Mesendoderm (in vitro differentiated cells): ENCODE measurements at regions not wholly inside any gene's neighbourhood (a gene's known extent, or its start where the extent isn't known, plus 50 kb on each side); places are given as distances from the start of the nearest gene placed in this dataset.

Experiments used
- DNase-seq: peaks from one replicate; pipeline ENCODE4 v3.0.0; 2013
- H2AK5ac ChIP-seq: 2 replicates; pipeline ENCODE4 v1.6.1; 2013; ENCODE audit warnings: low read length, inconsistent platforms
- H2BK120ac ChIP-seq: 2 replicates; pipeline ENCODE4 v1.6.1; 2013; ENCODE audit warnings: low read depth, mild to moderate bottlenecking, low read length, moderate library complexity, mixed read lengths
- H2BK15ac ChIP-seq: replicated peaks from 2 replicates; pipeline ENCODE4 v1.6.1; 2013; ENCODE audit warnings: low read depth, mild to moderate bottlenecking, moderate library complexity
- H2BK5ac ChIP-seq: 2 replicates; pipeline ENCODE4 v1.6.1; 2013; ENCODE audit warnings: low read length, inconsistent platforms
- H3K18ac ChIP-seq: 2 replicates; pipeline ENCODE4 v1.6.1; 2013; ENCODE audit warnings: mild to moderate bottlenecking, low read length, mixed read lengths
- H3K23ac ChIP-seq: one replicate; pipeline ENCODE4 v1.6.1; 2013; ENCODE audit warnings: low read length
- H3K27ac ChIP-seq: 2 replicates; pipeline ENCODE4 v1.5.1; 2013; ENCODE audit warnings: low read depth, mild to moderate bottlenecking, inconsistent platforms, low read length, moderate library complexity
- H3K27me3 ChIP-seq: 2 replicates; pipeline ENCODE4 v1.6.1; 2013; ENCODE audit warnings: low read length, control low read depth, mild to moderate bottlenecking, inconsistent platforms; ENCODE audit not compliant: insufficient read depth, poor library complexity
- H3K36me3 ChIP-seq: 2 replicates; pipeline ENCODE4 v1.6.1; 2013; ENCODE audit warnings: low read length, inconsistent platforms; ENCODE audit not compliant: control insufficient read depth, insufficient read depth
- H3K4ac ChIP-seq: one replicate; pipeline ENCODE4 v1.6.1; 2013; ENCODE audit warnings: low read depth, mild to moderate bottlenecking, low read length, moderate library complexity
- H3K4me1 ChIP-seq: 2 replicates; pipeline ENCODE4 v1.6.1; 2013; ENCODE audit warnings: low read depth, low read length, inconsistent platforms; ENCODE audit not compliant: control insufficient read depth
- H3K4me2 ChIP-seq: 2 replicates; pipeline ENCODE4 v1.6.1; 2013; ENCODE audit warnings: low read length
- H3K4me3 ChIP-seq: 2 replicates; pipeline ENCODE4 v1.5.1; 2013; ENCODE audit warnings: mild to moderate bottlenecking, low read length
- H3K56ac ChIP-seq: one replicate; pipeline ENCODE4 v1.6.1; 2013; ENCODE audit warnings: low read length
- H3K79me1 ChIP-seq: 2 replicates; pipeline ENCODE4 v1.6.1; 2013; ENCODE audit warnings: low read length, inconsistent platforms
- H3K79me2 ChIP-seq: 2 replicates; pipeline ENCODE4 v1.6.1; 2013; ENCODE audit warnings: mild to moderate bottlenecking, low read length; ENCODE audit not compliant: control insufficient read depth, insufficient read depth
- H3K9ac ChIP-seq: 2 replicates; pipeline ENCODE4 v1.6.1; 2013; ENCODE audit warnings: low read length, inconsistent platforms
- H4K5ac ChIP-seq: one replicate; pipeline ENCODE4 v1.6.1; 2013; ENCODE audit warnings: low read length
- H4K8ac ChIP-seq: one replicate; pipeline ENCODE4 v1.6.1; 2013; ENCODE audit warnings: low read depth, mild to moderate bottlenecking, control low read depth, low read length, moderate library complexity
- WGBS: extraction: QIAGEN DNeasy Blood & Tissue Kit; methylation state at CpG from one replicate; pipeline ENCODE4 v1.1.7; 2013; ENCODE audit warnings: low lambda C conversion rate, missing lambda C conversion rate; ENCODE audit not compliant: insufficient coverage; ENCODE audit errors: extremely low coverage; 5-methylcytosine and 5-hydroxymethylcytosine counted together

DNA sequence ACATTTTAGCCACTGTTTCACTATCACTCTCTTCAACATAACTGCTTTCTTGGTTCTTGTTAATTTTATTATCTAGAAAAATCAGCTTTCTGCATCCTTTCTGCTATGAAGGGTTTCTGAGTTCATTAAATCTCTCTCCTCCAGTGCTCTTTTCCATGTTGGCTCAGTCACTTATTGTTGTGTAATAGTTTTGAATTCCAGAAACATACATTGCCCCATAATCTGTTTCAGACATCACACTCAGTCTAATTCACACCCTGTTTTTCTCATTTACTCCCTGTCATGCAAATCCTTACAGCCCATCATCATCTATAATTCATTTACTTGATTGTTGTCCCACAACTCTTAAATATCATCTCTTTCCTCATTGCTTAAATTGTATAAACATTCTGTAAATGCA is 176.1 kb upstream of the CDH12 start:
- H3K79me2 ChIP-seq: no peaks in the 10 kb centered on the region
- H3K27ac ChIP-seq: no peak overlapping the region

DNA sequence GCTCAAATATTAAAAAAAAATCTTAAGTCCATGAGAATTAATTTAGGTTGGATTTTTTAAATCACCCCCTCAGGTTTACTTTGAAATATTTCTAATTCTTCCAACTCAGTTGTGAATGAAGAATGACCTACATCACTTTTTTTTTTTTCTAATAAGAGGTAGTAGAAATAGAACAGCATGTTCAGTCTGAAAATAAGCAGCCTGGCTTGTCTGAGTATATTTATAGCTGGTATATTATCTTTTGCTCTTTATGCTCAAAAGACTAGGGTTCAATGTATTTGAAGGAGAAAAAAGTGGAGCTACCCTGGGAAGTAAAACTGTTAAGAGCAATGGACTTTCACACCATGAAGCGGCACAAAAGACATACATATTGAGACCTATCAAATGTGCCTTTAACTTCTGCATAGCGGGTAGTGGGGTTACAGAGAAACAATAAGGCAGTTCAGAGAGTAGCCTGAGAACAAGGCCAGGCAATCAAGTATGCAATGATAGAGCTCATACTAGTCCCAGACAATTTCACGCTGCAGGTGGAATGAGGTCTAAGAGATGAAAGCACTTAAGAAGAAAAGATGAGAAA is 175.4 kb upstream of the CDH12 start:
- Histone ChIP-seq H2BK5ac (no peak overlapping the region), H3K4me3 (no peak overlapping the region), H2BK15ac (no peak overlapping the region), H3K4me2 (no peak overlapping the region), H3K79me1 (no peaks in the 10 kb centered on the region), H3K4ac (no peak overlapping the region), H3K56ac (no peak overlapping the region), H2BK120ac (no peak overlapping the region), H4K8ac (no peak overlapping the region), H3K27ac (no peak overlapping the region), H2AK5ac (no peak overlapping the region), H3K18ac (no peak overlapping the region), H3K36me3 (no peaks in the 10 kb centered on the region), H3K9ac (no peak overlapping the region), H3K23ac (no peak overlapping the region), H3K79me2 (no peaks in the 10 kb centered on the region), H3K4me1 (no peaks in the 10 kb centered on the region), H3K27me3 (no peaks in the 10 kb centered on the region), H4K5ac (no peak overlapping the region)
- no peak for DNase-seq
- no CpG with 5 or more reads among the region's 3 CpGs for WGBS

More for the DNA sequence above, 176.1 kb upstream of the CDH12 start:
- Histone ChIP-seq H3K79me1 (no peaks in the 10 kb centered on the region), H3K4me2 (no peak overlapping the region), H3K4ac (no peak overlapping the region), H3K36me3 (no peaks in the 10 kb centered on the region), H3K4me3 (no peak overlapping the region), H4K5ac (no peak overlapping the region), H2AK5ac (no peak overlapping the region), H2BK5ac (no peak overlapping the region), H2BK15ac (no peak overlapping the region), H3K56ac (no peak overlapping the region), H2BK120ac (no peak overlapping the region), H3K23ac (no peak overlapping the region), H3K18ac (no peak overlapping the region), H3K4me1 (no peaks in the 10 kb centered on the region), H3K27me3 (no peaks in the 10 kb centered on the region), H3K9ac (no peak overlapping the region), H4K8ac (no peak overlapping the region)
- no peak for DNase-seq

DNA sequence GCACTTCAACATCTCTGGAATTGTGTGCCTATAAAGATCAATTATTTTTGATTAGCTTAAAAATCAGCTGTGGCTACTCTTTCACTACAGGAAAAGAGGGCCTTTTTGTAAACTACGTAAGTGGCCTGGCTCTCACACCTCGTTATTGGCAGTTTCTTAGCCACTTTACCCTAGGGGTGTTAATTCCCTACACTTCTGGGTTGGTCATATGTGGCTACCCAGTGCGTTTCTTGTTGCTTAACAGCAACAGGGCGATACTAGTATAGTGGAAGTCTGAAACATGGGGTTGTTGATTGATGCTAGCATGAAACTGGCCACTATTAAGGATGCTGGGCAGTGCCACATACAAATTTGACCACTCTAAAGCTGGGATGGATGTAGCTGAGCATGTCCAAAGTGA is 174.7 kb upstream of the CDH12 start:
- Histone ChIP-seq H4K5ac (no peak overlapping the region), H3K79me2 (no peaks in the 10 kb centered on the region), H3K27ac (no peak overlapping the region), H3K56ac (no peak overlapping the region), H2BK5ac (no peak overlapping the region), H3K36me3 (no peaks in the 10 kb centered on the region), H2BK15ac (no peak overlapping the region), H3K4me1 (no peaks in the 10 kb centered on the region), H3K4me2 (no peak overlapping the region), H3K4ac (no peak overlapping the region), H3K23ac (no peak overlapping the region), H3K79me1 (no peaks in the 10 kb centered on the region), H2BK120ac (no peak overlapping the region), H3K27me3 (no peaks in the 10 kb centered on the region), H4K8ac (no peak overlapping the region), H3K4me3 (no peak overlapping the region), H3K9ac (no peak overlapping the region), H2AK5ac (no peak overlapping the region), H3K18ac (no peak overlapping the region)
- WGBS: no CpG with 5 or more reads among the region's 4 CpGs
- no peak for DNase-seq

DNA sequence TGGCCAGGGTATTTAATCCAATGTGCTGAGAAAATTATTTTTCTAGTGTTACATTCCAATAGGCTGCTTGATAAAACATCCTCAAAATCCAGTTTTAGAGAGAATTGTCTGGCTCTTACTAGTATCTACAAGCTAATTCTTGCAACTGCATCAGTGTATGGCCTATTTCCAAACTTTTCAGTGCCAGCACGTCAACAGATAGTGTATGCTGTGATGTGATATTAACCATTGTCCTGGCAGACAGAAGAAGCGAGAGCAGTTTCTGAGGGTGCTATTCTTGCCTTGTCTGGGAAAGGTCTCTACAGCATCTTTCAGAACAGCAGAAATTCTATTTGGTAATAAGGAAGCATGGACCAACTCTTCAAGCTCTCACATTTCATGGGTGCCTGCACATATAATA is 174.2 kb upstream of the CDH12 start:
- Histone ChIP-seq H2BK15ac (no peak overlapping the region), H3K36me3 (no peaks in the 10 kb centered on the region), H3K4ac (no peak overlapping the region), H2AK5ac (no peak overlapping the region), H2BK120ac (no peak overlapping the region), H3K27ac (no peak overlapping the region), H3K4me2 (no peak overlapping the region), H3K23ac (no peak overlapping the region), H4K8ac (no peak overlapping the region), H3K4me1 (no peaks in the 10 kb centered on the region), H3K79me1 (no peaks in the 10 kb centered on the region), H3K9ac (no peak overlapping the region), H4K5ac (no peak overlapping the region), H3K27me3 (no peaks in the 10 kb centered on the region), H3K4me3 (no peak overlapping the region), H3K18ac (no peak overlapping the region), H3K56ac (no peak overlapping the region), H3K79me2 (no peaks in the 10 kb centered on the region), H2BK5ac (no peak overlapping the region)
- no CpG with 5 or more reads among the region's 2 CpGs for WGBS
- DNase-seq: no peak

DNA sequence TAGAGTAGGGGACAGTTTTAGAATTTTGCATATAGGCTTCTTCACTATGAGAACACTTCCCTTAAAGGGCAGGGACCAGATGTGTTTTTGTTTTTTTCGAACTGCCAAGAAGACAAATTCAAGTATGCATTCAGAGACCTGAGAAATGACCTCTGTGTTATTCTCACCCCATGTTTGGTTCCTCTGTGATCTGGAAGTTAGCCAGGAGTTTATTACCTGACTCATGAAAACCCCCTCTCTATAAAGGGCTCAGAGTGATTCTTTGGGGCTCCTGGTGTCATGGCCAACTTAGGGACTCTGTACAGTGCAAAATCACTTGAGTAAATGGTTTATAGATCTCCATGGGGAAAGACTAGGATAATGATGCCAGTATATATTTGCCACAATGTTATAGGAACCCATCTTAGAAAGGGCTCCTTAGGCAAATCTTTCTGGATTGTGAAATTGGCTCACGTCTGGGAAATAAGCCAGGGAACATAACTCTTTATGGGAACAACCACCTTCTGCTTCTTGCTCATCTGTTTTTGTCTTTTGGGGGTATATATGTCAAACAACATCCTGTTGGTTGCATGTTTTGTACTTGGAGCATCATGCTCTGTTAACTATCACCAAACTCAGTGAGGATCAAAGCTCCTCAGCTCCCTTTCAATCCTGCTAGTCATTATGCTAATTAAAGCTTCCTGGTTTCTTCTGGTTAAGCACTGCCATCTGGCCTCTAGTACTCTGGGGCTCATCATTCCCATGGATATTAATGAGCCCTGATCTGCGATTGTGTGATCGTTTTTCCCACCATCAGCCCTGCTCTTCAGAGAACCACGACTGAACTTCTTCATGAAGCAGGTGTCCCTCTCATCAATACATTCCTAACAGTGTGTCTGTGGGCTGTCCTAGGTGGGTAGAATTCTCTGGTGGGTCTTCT is 173.4 kb upstream of the CDH12 start:
- H3K27ac ChIP-seq: no peak overlapping the region
- H2AK5ac ChIP-seq: no peak overlapping the region
- DNase-seq: no peak
- H3K4me1 ChIP-seq: no peaks in the 10 kb centered on the region
- WGBS: no CpG with 5 or more reads among the region's 5 CpGs
- no peak overlapping the region for H4K5ac ChIP-seq
- no peak overlapping the region for H3K18ac ChIP-seq
- H3K9ac ChIP-seq: no peak overlapping the region
- no peaks in the 10 kb centered on the region for H3K79me2 ChIP-seq
- H3K56ac ChIP-seq: no peak overlapping the region
- H4K8ac ChIP-seq: no peak overlapping the region
- no peak overlapping the region for H3K23ac ChIP-seq
- no peak overlapping the region for H3K4ac ChIP-seq
- H3K79me1 ChIP-seq: no peaks in the 10 kb centered on the region
- no peak overlapping the region for H3K4me2 ChIP-seq
- H3K36me3 ChIP-seq: no peaks in the 10 kb centered on the region
- H2BK120ac ChIP-seq: no peak overlapping the region
- no peaks in the 10 kb centered on the region for H3K27me3 ChIP-seq
- no peak overlapping the region for H2BK15ac ChIP-seq
- no peak overlapping the region for H3K4me3 ChIP-seq
- no peak overlapping the region for H2BK5ac ChIP-seq
